ENCODE measurements at regions not wholly inside any gene's neighbourhood (a gene's known extent, or its start where the extent isn't known, plus 50 kb on each side); places are given as distances from the start of the nearest gene placed in this dataset.
"Not testable (repeated sequence)": the region's sequence is repeated elsewhere in the genome, so short reads cannot be mapped to it uniquely, and the experiment has no call there.

DNA sequence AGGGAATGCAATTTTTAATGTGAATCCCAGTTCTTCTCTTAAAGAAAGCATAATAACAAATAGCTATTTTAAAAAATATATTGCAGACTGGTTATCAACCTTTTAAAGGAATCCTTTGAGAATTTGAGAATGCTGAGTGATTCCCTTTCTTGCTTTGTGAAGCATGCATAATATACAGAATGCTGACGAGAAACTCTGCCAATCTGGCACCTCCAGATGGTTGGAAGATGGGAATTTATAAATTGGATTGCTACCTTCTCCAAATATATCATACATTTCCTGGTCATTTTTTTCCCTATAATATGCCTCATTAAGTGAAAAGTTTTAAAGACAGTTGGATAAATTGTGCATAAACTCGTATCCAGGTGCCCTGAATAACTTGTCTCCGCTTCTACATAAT lies 333.9 kb upstream of the ARPP21 start:
- TF ChIP-seq, protein P1, sequence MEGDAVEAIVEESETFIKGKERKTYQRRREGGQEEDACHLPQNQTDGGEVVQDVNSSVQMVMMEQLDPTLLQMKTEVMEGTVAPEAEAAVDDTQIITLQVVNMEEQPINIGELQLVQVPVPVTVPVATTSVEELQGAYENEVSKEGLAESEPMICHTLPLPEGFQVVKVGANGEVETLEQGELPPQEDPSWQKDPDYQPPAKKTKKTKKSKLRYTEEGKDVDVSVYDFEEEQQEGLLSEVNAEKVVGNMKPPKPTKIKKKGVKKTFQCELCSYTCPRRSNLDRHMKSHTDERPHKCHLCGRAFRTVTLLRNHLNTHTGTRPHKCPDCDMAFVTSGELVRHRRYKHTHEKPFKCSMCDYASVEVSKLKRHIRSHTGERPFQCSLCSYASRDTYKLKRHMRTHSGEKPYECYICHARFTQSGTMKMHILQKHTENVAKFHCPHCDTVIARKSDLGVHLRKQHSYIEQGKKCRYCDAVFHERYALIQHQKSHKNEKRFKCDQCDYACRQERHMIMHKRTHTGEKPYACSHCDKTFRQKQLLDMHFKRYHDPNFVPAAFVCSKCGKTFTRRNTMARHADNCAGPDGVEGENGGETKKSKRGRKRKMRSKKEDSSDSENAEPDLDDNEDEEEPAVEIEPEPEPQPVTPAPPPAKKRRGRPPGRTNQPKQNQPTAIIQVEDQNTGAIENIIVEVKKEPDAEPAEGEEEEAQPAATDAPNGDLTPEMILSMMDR (IDR thresholded peaks at IDR 0.05; ENCODE audit: low read depth, low read length) = no peak
- no peak for DNase-seq (ENCODE audit: low read depth, low spot score)
- no peak overlapping the region for H3K4me3 ChIP-seq (ENCODE audit: low read depth, low read length)
- in situ Hi-C loops (cut with HindIII; ENCODE audit: low sequenced_read_pairs) = no loop called here

DNA sequence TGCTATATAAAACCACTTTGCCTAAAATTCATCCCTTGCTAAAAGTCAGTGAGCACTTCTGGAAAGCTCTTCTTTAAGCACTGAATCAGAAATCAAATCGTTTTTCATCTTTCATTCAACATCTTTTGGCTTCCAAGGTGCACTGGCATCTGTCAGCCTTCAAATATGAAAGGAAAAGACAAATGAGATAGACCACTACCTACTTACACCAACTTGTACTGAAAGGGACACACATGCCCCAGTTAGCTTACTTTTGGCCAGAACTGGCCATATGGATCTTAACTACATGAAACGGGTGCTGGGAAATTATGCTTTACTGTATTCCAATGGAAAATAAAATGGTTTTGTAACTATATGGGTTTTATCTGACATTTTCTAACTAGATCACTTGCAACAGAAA lies 332.0 kb upstream of the ARPP21 start:
- TF ChIP-seq, protein P1 (IDR thresholded peaks at IDR 0.05; ENCODE audit: low read depth, low read length) = no peak
- DNase-seq (ENCODE audit: low read depth, low spot score) = no peak
- in situ Hi-C loops (cut with HindIII; ENCODE audit: low sequenced_read_pairs) = no loop called here
- no peak overlapping the region for H3K4me3 ChIP-seq (ENCODE audit: low read depth, low read length)

DNA sequence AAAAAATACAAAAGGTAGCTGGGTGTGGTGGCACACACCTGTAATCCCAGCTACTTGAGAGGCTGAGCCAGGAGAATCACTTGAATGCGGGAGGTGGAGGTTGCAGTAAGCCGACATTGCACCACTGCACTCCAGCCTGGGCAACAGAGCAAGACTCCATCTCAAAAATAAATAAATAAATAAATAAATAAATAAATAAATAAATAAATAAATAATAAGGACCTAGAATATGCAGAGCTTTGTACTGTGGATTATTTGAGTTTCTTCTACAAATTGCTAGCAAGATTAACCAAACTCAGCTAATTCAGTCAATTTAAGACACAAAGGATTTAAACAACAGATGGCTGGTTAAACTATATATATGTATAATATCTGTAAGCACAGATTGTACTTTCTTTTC lies 322.5 kb upstream of the ARPP21 start:
- H3K4me3 ChIP-seq (ENCODE audit: low read depth, low read length); DNase-seq (ENCODE audit: low read depth, low spot score); in situ Hi-C loops (cut with HindIII; ENCODE audit: low sequenced_read_pairs): not testable (repeated sequence)

DNA sequence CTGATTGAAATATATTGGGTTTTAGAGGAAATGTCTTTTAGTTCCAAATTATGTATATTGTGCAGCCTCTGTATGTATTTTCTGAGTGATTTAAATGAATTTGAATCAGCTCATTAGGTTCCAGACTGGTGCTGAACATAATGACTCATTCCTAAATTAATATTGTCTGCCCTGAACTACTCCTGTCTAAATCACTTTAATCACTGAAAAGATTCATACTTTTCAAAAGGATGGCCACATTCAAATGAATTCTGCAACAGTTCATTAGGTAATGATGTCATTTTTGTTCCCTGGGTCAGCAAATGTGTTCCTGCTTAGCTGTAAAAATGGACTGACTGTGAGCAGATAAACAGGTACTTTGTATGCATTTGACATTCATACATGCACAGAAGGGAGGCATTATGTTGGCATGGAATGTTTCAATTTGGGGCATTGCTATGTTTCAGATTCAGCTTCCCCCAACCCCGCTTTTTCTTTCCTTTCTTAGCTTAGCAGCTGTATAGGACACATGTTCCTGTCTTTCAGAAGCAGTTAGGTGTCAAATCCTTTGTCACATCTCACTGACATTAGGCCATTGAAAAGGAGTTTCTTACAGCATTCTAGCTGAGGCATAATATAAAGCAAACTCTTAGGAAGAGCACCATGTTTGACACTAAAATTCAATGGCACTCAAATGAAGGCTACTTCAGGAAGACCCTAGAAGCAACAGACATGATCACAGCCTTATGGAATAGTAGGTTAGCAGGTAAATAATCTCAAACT lies 318.5 kb upstream of the ARPP21 start:
- no peak for DNase-seq (ENCODE audit: low read depth, low spot score)
- TF ChIP-seq, protein P1 (IDR thresholded peaks at IDR 0.05; ENCODE audit: low read depth, low read length) = no peak
- no peak overlapping the region for H3K4me3 ChIP-seq (ENCODE audit: low read depth, low read length)
- in situ Hi-C loops (cut with HindIII; ENCODE audit: low sequenced_read_pairs) = no loop called here

DNA sequence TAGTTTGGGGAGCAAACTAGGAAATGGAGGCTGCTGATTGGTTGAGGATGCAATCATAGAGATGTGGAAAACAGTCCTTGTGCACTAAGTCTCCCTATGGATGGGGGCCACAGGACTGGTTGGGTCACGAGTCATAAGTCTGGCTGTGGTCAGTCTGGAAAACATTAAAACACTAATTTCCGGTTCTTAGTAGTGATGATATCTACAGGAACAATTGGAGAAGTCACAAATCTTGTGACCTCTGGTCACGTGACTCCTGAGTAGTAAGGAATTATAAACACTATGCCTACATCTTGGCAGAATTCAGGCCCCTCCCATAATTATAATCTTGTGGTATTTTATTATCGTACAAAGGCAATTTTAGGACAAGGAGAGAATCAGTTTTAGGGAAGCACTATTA lies 317.3 kb upstream of the ARPP21 start:
- in situ Hi-C loops (cut with HindIII; ENCODE audit: low sequenced_read_pairs) = no loop called here
- DNase-seq (ENCODE audit: low read depth, low spot score) = peak; percentile 20

DNA sequence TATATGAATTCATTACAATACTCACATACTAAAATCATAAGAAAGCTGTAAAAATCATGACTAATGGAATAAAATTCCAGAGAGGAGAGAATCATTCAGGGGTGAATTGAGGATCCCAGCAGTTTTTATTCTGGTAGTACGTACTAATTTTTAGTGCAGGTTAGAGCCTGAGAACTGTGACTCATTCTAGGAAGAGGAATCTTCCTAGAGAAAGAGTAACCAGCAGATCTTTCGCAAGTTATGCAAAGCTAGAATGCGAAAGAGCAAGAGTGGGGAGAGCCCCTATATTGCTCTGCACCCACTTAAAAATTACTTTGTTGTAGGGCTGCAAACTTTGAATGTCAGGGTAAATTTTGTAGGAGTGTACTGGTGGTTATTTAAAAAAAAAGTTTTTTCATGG lies 303.6 kb upstream of the ARPP21 start:
- TF ChIP-seq, protein P1 (IDR thresholded peaks at IDR 0.05; ENCODE audit: low read depth, low read length) = no peak
- no peak overlapping the region for H3K4me3 ChIP-seq (ENCODE audit: low read depth, low read length)
- DNase-seq (ENCODE audit: low read depth, low spot score) = peak; percentile 5
- in situ Hi-C loops (cut with HindIII; ENCODE audit: low sequenced_read_pairs) = no loop called here

More for the DNA sequence above, 317.3 kb upstream of the ARPP21 start:
- TF ChIP-seq, protein P1 (IDR thresholded peaks at IDR 0.05; ENCODE audit: low read depth, low read length) = no peak
- no peak overlapping the region for H3K4me3 ChIP-seq (ENCODE audit: low read depth, low read length)

DNA sequence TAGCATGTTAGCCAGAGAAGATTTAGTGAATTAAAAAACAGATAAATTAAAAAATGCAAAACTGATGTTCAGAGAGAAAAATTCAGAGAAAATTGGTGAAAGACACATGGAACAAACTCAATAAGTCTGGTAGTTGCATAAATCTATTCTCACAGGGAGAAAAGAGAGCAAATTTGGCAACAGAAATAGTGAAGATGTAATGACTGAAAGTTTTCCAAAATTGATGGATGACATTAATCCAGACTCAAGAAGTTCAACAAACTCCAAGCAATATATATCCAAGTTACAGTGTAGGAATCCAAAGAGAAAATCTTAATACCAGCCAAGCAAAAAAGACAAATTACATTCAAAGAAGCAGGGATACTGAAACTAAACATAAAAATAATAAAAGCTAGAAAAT lies 302.7 kb upstream of the ARPP21 start:
- no peak for DNase-seq (ENCODE audit: low read depth, low spot score)
- in situ Hi-C loops (cut with HindIII; ENCODE audit: low sequenced_read_pairs) = no loop called here
- TF ChIP-seq, protein P1 (IDR thresholded peaks at IDR 0.05; ENCODE audit: low read depth, low read length) = no peak
- H3K4me3 ChIP-seq (ENCODE audit: low read depth, low read length) = no peak overlapping the region
